GM18868 (cell line): ENCODE measurements at regions not wholly inside any gene's neighbourhood (a gene's known extent, or its start where the extent isn't known, plus 50 kb on each side); places are given as distances from the start of the nearest gene placed in this dataset.

Experiments
- ATAC-seq: cut with Tn5 transposase; IDR thresholded peaks from one replicate; pipeline ENCODE4 v1.9.1; 2021; ENCODE audit warnings: mild to moderate bottlenecking, moderate library complexity; ENCODE audit not compliant: unreplicated experiment

- no peak for ATAC-seq
Observed at GRCh38 chr3:21357241-21357640, 393.8 kb downstream of the ZNF385D start.

GRCh38 chr3:21356402-21356801, 394.6 kb downstream of the ZNF385D start:
- ATAC-seq: no peak

GRCh38 chr3:21345382-21345976, 405.5 kb downstream of the ZNF385D start:
- no peak for ATAC-seq

GRCh38 chr3:21331857-21332256, 419.2 kb downstream of the ZNF385D start:
- ATAC-seq: no peak

- no peak for ATAC-seq
Observed at GRCh38 chr3:21331321-21331720, 419.7 kb downstream of the ZNF385D start.

GRCh38 chr3:21330293-21330692, 420.7 kb downstream of the ZNF385D start:
- ATAC-seq: peak; percentile 93

GRCh38 chr3:21328711-21329390, 422.2 kb downstream of the ZNF385D start:
- ATAC-seq: no peak

- ATAC-seq: no peak
Observed at GRCh38 chr3:21326704-21327475, 424.1 kb downstream of the ZNF385D start.

GRCh38 chr3:21314688-21315087, 436.3 kb downstream of the ZNF385D start:
- ATAC-seq: no peak

- ATAC-seq: no peak
Observed at GRCh38 chr3:21310891-21311290, 440.1 kb downstream of the ZNF385D start.

- ATAC-seq: no peak
Observed at GRCh38 chr3:21310161-21310560, 440.8 kb downstream of the ZNF385D start.

- no peak for ATAC-seq
Observed at GRCh38 chr3:21297304-21297703, 453.7 kb downstream of the ZNF385D start.

- ATAC-seq: no peak
Observed at GRCh38 chr3:21294768-21295167, 456.2 kb downstream of the ZNF385D start.

- no peak for ATAC-seq
Observed at GRCh38 chr3:21292971-21293370, 458.0 kb downstream of the ZNF385D start.

GRCh38 chr3:21290557-21290956, 460.5 kb downstream of the ZNF385D start:
- ATAC-seq: peak; percentile 74

- no peak for ATAC-seq
Observed at GRCh38 chr3:21274079-21274571, 476.9 kb downstream of the ZNF385D start.

GRCh38 chr3:21273259-21274025, 477.6 kb downstream of the ZNF385D start:
- no peak for ATAC-seq

- ATAC-seq: no peak
Observed at GRCh38 chr3:21271606-21272016, 479.4 kb downstream of the ZNF385D start.

GRCh38 chr3:21269882-21270281, 481.1 kb downstream of the ZNF385D start:
- no peak for ATAC-seq

- no peak for ATAC-seq
Observed at GRCh38 chr3:21260507-21260906, 490.5 kb downstream of the ZNF385D start.

- no peak for ATAC-seq
Observed at GRCh38 chr3:21259896-21260295, 491.1 kb downstream of the ZNF385D start.
